HepG2 (cell line): ENCODE measurements at regions not wholly inside any gene's neighbourhood (a gene's known extent, or its start where the extent isn't known, plus 50 kb on each side); places are given as distances from the start of the nearest gene placed in this dataset.

Experiments used
- BHLHE40 ChIP-seq: IDR thresholded peaks from 2 replicates; pipeline ENCODE4 v1.6.1; 2011; ENCODE audit warnings: low read length, improper control_type of control experiment
- MAX ChIP-seq: IDR thresholded peaks from 2 replicates; pipeline ENCODE4 v1.6.1; 2012; ENCODE audit warnings: inconsistent platforms
- PCBP1 ChIP-seq: fragments of 200-400 bp; formaldehyde crosslinking; IDR thresholded peaks from 2 replicates; pipeline ENCODE4 v1.6.1; 2017; ENCODE audit warnings: mild to moderate bottlenecking, low read depth, low read length, borderline replicate concordance
- PCBP2 ChIP-seq: fragments of 200-400 bp; formaldehyde crosslinking; optimal IDR thresholded peaks from 2 replicates; pipeline ENCODE3; 2018; ENCODE audit warnings: low read length, low read depth; ENCODE audit not compliant: poor library complexity, severe bottlenecking
- POLR2AphosphoS5 ChIP-seq: IDR thresholded peaks from 2 replicates; pipeline ENCODE4 v1.6.1; 2012; ENCODE audit warnings: low read depth, low read length
- TEAD3 ChIP-seq: optimal IDR thresholded peaks from 2 replicates; pipeline ENCODE3; 2016; ENCODE audit warnings: borderline replicate concordance
- ZBTB25 ChIP-seq: IDR thresholded peaks from 2 replicates; pipeline ENCODE4 v1.6.1; 2018; ENCODE audit warnings: missing genetic modification reagents
- ZNF280B ChIP-seq: sonication (generic); formaldehyde crosslinking; IDR thresholded peaks from 2 replicates; pipeline ENCODE4 v1.5.0; 2020; ENCODE audit warnings: missing genetic modification reagents, mild to moderate bottlenecking, borderline replicate concordance
- ZNF383 ChIP-seq: sonication (generic); formaldehyde crosslinking; IDR thresholded peaks from 2 replicates; pipeline ENCODE4 v1.4.0; 2020; ENCODE audit warnings: missing genetic modification reagents, mild to moderate bottlenecking, borderline replicate concordance

- TF ChIP-seq PCBP1 (no peak), ZNF280B (CRISPR knock-in tag) (no peak), TEAD3 (CRISPR knock-in tag) (no peak), ZBTB25 (CRISPR knock-in tag) (no peak), PCBP2 (no peak), POLR2AphosphoS5 (no peak), MAX (no peak), ZNF383 (CRISPR knock-in tag) (no peak), BHLHE40 (no peak)
Observed at GRCh38 chr13:60790620-60791019, 393.6 kb downstream of the TDRD3 start.
